ENCODE measurements at regions not wholly inside any gene's neighbourhood (a gene's known extent, or its start where the extent isn't known, plus 50 kb on each side); places are given as distances from the start of the nearest gene placed in this dataset.

DNA sequence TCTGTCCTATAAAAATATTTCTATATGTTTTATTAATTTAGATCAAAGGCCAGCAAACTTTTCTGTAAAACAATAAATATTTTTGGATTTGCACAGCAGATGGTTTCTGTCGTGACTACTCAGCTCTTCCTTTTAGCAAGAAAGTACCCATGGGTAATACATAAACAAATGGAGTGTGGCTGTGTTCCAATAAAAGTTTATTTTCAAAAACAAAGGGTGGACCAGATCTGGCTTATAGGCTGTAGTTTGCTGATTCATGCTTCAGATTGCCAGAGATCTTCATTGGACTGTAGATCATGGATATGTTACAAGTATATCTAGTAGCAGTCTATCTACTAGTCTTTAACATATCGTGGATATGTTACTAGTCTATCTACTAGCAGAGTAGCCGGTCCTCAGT lies 590.5 kb downstream of the CSNK1G3 start:
- H3K36me3 ChIP-seq (replicated peaks) = no peaks in the 10 kb centered on the region
- H3K27ac ChIP-seq = no peak overlapping the region
- no peak overlapping the region for H3K4me3 ChIP-seq (ENCODE audit: low read depth, low read length)
- TF ChIP-seq, protein P1, sequence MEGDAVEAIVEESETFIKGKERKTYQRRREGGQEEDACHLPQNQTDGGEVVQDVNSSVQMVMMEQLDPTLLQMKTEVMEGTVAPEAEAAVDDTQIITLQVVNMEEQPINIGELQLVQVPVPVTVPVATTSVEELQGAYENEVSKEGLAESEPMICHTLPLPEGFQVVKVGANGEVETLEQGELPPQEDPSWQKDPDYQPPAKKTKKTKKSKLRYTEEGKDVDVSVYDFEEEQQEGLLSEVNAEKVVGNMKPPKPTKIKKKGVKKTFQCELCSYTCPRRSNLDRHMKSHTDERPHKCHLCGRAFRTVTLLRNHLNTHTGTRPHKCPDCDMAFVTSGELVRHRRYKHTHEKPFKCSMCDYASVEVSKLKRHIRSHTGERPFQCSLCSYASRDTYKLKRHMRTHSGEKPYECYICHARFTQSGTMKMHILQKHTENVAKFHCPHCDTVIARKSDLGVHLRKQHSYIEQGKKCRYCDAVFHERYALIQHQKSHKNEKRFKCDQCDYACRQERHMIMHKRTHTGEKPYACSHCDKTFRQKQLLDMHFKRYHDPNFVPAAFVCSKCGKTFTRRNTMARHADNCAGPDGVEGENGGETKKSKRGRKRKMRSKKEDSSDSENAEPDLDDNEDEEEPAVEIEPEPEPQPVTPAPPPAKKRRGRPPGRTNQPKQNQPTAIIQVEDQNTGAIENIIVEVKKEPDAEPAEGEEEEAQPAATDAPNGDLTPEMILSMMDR (IDR thresholded peaks at IDR 0.05; ENCODE audit: low read depth, low read length, missing control alignments) = no peak
- DNase-seq = no peak
- in situ Hi-C loops (cut with HindIII; ENCODE audit: low pct_ligation_motif_present, low sequenced_read_pairs) = no loop called here
- H3K27me3 ChIP-seq (replicated peaks) = no peaks in the 10 kb centered on the region

DNA sequence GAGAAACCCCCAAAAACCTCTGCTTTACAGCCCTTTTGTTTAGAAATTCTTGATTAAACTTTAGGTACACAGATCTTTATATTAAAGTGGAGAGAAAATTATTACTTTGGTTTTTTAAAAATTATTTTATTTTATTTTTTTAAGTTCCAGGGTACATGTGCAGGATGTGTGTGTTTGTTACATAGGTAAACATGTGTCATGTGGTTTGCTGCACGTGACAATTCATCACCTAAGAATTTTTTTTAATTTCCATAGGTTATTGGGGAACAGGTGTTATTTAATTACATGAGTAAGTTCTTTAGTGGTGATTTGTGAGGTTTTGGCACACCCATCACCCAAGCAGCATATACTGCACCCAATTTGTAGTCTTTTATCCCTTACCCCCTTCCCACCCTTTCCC lies 581.7 kb downstream of the CSNK1G3 start:
- Histone ChIP-seq H3K36me3 (replicated peaks) (no peaks in the 10 kb centered on the region), H3K4me3 (ENCODE audit: low read depth, low read length) (no peak overlapping the region), H3K27me3 (replicated peaks) (no peaks in the 10 kb centered on the region), H3K27ac (no peak overlapping the region)
- in situ Hi-C loops (cut with HindIII; ENCODE audit: low pct_ligation_motif_present, low sequenced_read_pairs) = no loop called here
- DNase-seq = no peak
- TF ChIP-seq, protein P1 (IDR thresholded peaks at IDR 0.05; ENCODE audit: low read depth, low read length, missing control alignments) = no peak

DNA sequence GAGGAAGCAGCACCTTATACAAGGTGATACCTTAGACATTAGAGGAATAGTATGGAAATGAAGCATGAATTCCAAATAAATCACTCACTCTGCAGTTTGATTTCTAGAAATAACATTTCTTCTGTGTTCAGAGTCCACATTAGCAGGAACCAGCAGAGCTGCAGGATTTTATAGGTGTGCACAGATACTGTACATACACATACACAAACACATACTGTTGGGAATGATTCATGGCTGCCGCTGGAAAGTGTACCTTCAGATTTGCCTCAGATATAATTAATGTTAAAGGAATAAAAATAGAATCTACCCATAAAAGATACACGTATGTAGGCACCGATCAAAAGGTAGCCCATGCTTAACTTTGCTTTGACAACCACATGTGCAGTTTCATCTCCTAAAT lies 578.1 kb downstream of the CSNK1G3 start:
- in situ Hi-C loops (cut with HindIII; ENCODE audit: low pct_ligation_motif_present, low sequenced_read_pairs) = no loop called here
- TF ChIP-seq, protein P1 (IDR thresholded peaks at IDR 0.05; ENCODE audit: low read depth, low read length, missing control alignments) = no peak
- no peak for DNase-seq
- no peaks in the 10 kb centered on the region for H3K27me3 ChIP-seq (replicated peaks)
- H3K27ac ChIP-seq = no peak overlapping the region
- H3K4me3 ChIP-seq (ENCODE audit: low read depth, low read length) = no peak overlapping the region
- H3K36me3 ChIP-seq (replicated peaks) = no peaks in the 10 kb centered on the region

GRCh38 chr5:124089578-124089977 lies 577.6 kb downstream of the CSNK1G3 start:
- no peaks in the 10 kb centered on the region for H3K36me3 ChIP-seq (replicated peaks)
- no peak for DNase-seq
- H3K27ac ChIP-seq = no peak overlapping the region
- in situ Hi-C loops (cut with HindIII; ENCODE audit: low pct_ligation_motif_present, low sequenced_read_pairs) = no loop called here
- no peaks in the 10 kb centered on the region for H3K27me3 ChIP-seq (replicated peaks)
- H3K4me3 ChIP-seq (ENCODE audit: low read depth, low read length) = no peak overlapping the region
- TF ChIP-seq, protein P1 (IDR thresholded peaks at IDR 0.05; ENCODE audit: low read depth, low read length, missing control alignments) = no peak

GRCh38 chr5:124088289-124089032 lies 576.5 kb downstream of the CSNK1G3 start:
- TF ChIP-seq, protein P1 (IDR thresholded peaks at IDR 0.05; ENCODE audit: low read depth, low read length, missing control alignments) = no peak
- in situ Hi-C loops (cut with HindIII; ENCODE audit: low pct_ligation_motif_present, low sequenced_read_pairs) = no loop called here
- no peaks in the 10 kb centered on the region for H3K36me3 ChIP-seq (replicated peaks)
- no peaks in the 10 kb centered on the region for H3K27me3 ChIP-seq (replicated peaks)
- no peak overlapping the region for H3K4me3 ChIP-seq (ENCODE audit: low read depth, low read length)
- no peak overlapping the region for H3K27ac ChIP-seq
- no peak for DNase-seq

GRCh38 chr5:124087752-124088151 lies 575.8 kb downstream of the CSNK1G3 start:
- Histone ChIP-seq H3K27ac (no peak overlapping the region), H3K36me3 (replicated peaks) (no peaks in the 10 kb centered on the region), H3K4me3 (ENCODE audit: low read depth, low read length) (no peak overlapping the region), H3K27me3 (replicated peaks) (no peaks in the 10 kb centered on the region)
- TF ChIP-seq, protein P1 (IDR thresholded peaks at IDR 0.05; ENCODE audit: low read depth, low read length, missing control alignments) = no peak
- in situ Hi-C loops (cut with HindIII; ENCODE audit: low pct_ligation_motif_present, low sequenced_read_pairs) = no loop called here
- DNase-seq = no peak
